Fibroblast of skin of abdomen (primary cell): ENCODE measurements at regions not wholly inside any gene's neighbourhood (a gene's known extent, or its start where the extent isn't known, plus 50 kb on each side); places are given as distances from the start of the nearest gene placed in this dataset.
A peak's percentile ranks its signal among the peaks of the same experiment; 100 is the strongest.
"Not testable (repeated sequence)": the region's sequence is repeated elsewhere in the genome, so short reads cannot be mapped to it uniquely, and the experiment has no call there.

Experiments used
- DNase-seq: peaks from one replicate; pipeline ENCODE4 v3.0.0-alpha.2; 2013

DNA sequence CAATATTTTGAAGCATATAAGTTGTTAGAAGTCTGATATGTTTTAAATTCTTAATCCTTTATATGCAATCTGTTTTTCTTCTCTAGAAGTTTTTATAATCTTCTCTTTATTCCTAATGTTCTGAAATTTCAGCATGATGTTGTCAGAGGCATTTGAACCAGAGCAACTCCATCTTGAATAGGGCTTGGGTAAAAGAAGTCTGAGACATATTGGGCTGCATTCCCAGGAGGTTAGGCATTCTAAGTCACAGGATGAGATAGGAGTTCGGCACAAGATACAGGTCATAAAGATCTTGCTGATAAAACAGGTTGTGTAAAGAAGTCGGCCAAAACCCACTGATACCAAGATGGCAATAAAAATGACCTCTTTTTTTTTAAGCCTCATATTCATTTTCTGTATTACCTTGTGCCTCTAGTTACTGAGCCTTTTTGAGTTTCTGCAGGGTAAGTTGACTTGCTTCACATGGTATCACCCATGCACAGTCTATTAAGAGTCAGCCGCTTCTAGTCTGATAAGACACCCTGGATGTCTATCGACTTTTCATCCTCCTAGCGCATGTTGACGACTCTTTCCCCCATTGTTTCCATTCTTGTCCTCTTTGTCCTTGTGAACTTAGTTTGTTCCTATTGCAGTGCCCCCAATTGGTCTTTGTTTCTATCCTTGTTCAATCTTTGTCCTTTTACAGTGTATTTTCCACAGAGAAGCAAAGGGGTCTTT is 80.8 kb upstream of the RNU6-1 start:
- no peak for DNase-seq

DNA sequence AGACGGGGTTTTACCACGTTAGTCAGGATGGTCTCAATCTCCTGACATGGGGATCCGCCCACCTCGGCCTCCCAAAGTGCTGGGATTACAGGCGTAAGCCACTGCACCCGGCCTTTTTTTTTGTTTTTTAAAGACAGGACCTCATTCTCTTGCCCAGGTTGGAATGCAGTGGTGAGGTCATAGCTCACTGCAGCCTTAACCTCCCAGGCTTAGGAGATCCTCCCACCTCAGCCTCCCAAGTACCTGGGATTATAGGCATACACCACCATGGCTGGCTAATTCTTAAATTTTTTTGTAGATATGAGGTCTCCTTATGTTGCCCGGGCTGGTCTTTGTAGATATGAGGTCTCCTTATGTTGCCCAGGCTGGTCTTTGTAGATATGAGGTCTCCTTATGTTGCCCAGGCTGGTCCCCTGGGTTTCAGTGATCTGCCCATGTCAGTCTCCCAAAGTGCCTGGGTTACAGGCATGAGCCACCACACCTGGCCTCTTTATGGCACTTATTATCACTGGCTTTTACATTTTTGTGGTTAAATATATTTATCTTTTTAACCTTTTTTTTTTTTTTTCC is 82.3 kb upstream of the RNU6-1 start:
- no peak for DNase-seq

DNA sequence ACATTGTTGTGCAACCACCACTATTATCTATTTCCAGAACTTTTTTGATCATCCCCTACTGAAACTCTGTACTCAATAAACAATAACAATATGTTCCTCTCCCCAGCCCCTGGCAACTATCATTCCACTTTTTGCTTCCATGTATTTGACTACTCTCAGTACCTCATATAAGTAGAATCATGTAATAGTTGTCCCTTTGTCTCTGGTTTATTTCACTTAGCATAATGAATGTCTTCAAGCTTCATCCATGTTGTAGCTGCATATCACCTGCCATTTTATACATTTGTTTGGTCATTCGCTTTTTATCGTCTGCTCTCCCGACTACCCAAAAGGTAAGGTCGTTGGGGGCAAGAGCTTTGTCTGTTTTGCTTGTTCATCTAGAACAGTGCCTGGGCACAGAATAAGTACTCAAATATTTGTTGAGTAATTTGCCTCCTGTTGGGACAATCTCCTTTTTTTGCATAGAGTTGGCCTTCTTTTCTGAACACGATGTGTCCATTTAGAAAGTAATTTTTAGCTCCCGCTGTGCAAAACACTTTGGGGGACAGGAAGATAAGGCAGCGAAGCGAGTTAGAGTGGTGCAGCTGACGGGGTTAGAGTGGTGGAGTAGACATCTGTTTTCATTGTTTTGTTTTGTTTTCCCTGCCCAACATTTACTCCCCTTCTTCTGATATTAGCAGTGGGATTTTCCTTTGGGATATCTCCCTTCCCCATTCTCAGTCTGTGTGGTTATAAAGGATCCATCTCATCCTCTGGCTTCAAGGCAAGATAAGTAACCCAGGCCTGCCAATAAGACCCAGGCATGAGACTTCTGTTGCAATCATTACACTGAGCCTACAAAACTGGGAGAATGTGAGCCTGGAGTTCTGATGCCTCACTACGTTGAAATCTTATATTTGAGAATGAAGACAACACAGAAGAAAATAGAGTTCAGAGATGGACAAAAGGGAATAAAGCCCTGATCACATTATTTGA is 83.4 kb upstream of the RNU6-1 start:
- no peak for DNase-seq

DNA sequence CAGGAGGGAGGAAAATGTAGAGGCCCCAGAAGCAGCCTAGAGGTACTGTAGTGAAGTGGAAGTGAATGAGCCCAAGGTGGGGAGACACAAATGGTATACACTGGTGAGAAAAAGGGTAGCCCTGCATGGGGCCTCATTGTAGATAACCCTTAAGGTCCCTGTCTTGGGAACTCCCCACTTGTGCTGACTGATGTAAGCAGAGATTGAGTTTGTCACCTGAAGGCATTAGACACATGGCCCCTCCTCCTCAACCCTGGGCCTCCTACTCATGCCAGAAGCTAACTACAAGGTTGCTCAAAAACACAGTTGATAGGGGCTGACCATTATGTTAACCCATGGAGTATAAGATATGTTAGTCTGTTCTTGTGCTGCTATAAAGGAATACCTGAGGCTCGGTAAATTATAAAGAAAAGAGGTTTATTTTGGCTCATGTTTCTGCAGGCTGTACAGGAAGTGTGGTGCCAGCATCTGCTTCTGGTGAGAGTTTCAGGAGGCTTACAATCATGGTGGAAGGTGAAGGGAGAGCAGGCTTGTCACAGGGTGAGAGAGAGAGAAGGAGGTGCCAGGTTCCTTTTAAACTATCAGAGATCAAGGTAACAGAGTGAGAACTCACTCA is 84.6 kb upstream of the RNU6-1 start:
- DNase-seq, result no peak

DNA sequence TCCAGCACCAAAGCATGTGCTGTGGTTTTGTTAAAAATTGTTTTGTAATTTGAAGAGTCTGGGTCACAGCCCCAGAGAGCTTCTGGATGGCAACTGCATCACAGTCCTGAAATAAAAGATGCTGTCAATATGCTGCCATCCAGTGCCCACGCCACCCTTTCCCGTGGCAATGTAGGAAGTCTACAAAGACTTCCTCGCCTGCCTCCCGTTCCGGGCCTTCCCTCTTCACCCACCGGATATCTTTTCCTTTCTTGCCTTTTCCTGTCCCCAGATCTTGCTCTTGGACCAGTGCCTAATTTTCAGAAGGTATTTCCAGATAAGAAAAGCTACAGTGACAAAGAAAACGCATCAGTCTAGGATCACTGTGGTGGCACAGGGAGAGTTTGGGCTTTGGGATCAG is 85.3 kb upstream of the RNU6-1 start:
- no peak for DNase-seq

DNA sequence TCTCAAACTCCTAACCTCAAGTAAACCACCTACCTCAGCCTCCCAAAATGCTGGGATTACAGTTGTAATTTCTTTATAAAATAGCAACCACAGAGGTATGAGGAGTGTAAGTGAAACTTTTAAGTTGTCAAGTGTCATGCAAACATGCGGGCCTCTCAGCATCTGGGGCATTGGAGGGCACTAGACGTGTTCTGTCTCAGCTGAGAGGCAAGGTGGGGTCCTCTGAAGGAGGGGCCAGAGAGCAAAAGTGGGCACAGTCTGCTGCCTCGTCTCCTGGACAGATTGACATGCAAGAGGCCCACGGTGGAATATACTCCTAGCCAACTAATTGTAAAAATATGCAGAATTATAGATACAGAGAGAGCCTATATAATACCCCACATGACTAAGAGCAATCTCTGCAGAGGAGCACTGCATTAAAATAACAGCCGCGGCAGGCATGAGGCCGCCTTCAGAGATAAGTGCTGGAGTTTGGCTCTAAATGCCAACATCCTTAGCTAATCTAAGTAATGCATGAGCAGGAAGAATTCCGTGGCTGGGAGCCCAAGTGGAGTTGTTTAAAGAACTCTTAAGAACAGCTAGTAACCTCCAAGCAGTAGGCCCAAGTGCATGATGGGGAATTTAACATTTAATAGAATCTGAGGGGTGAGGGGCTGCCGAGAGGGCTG is 87.8 kb upstream of the RNU6-1 start:
- DNase-seq, result peak; percentile 95

DNA sequence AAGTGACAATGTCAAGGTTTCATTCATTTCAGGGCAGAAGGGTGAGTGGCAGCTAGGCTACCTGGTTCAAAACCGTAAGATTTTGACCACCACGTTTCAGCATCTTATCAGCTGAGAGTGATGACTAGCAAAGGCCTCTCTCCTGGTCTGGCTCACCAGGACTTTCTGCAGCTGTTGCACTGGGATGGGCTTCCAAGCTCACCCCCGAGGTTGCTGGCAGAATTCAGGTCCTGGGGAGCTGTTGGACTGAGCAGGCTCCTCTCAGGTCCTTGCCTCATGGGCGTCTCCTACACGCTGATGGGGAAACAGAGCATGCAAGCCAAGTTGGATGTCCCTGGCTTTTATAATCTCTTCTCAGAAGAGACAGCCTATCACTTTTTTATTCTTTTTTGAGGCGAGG is 88.8 kb upstream of the RNU6-1 start:
- DNase-seq, result no peak

DNA sequence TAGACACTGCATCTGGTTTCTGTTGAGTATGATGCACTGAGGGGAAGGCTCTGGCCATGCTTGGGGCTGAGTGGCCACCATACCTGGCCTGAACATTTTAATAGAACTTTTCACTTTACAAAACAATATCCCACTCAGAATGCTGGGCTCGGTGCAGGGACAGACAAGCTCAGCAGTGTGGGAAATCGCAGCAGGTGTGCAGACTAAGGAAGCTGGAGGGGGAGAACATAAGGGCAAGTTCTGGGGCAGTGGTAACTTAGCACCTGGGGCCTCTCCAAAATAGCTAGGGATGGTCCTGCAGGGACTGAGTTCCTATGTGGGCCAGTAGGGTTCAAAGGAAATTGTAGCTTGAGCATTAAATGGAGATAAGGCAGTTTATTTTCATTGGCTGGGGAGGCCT is 90.9 kb upstream of the RNU6-1 start:
- no peak for DNase-seq

DNA sequence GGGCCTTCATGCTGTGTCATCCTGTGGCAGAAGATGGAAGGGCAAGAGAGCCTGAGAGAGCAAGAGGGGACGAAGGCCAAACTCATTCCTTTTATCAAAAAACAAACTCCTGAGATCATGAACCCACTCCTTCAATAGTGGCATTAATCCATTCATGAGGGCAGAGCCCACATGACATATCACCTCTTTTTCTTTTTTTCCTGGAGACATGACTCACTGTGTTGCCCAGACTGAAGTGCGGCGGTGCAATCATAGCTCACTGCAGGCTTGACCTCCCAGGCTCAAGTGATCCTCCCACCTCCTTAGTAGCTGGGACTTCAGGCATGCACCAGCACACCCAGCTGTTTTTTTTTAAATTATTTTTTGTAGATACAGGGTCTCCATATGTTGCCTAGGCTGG is 92.0 kb upstream of the RNU6-1 start:
- no peak for DNase-seq

DNA sequence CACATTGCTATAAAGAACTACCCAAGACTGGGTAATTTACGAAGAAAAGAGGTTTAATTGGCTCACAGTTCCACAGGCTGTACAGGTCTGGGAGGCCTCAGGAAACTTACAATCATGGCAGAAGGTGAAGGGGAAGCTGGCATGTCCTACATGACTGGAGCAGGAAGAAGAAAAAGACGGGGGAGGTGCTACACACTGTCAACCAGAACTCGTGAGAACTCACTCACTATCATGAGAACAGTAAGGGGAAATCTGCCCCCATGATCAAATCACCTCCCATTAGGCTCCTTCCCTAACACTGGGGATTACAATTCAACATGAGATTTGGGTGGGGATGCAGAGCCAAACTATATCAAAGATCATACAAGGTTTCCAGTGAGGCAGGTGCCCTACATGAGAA is 94.3 kb upstream of the RNU6-1 start:
- not testable (repeated sequence) for DNase-seq

DNA sequence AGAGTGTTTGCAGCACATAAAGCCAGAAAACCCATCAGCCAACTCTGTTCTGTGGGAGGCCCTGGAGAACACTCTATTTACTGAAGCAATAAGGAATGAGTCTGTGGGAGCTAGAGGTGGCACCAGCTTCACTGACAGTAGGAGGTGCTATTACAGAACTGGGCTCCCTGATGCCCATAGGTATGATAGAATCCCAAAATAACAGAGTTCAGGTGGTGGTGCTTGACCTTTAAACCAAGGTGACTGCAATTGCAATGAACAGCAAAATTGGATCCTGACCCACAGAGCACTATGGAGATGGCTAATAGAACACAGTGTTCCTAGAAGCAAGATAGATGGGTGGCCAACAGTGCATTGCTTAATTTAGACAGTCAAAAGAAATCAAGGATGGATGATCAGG is 95.4 kb upstream of the RNU6-1 start:
- no peak for DNase-seq

DNA sequence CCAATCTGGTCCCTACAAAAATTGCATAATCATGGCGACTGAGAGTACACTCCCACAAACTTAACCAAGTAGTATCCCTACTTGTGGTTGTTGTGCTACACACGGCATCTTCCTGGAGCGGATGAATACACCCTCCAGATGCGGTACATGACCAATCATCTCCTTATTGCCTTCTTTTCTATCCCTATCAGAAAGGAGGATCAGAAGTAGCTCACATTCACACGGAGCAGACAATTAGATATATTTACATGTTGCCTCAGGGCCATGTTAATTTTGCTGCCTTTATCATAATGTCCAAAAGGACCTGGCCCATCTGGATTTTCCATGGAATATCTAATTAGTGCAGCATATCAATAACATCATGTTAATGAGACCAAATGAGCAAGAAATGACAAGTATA is 96.4 kb upstream of the RNU6-1 start:
- DNase-seq, result no peak

DNA sequence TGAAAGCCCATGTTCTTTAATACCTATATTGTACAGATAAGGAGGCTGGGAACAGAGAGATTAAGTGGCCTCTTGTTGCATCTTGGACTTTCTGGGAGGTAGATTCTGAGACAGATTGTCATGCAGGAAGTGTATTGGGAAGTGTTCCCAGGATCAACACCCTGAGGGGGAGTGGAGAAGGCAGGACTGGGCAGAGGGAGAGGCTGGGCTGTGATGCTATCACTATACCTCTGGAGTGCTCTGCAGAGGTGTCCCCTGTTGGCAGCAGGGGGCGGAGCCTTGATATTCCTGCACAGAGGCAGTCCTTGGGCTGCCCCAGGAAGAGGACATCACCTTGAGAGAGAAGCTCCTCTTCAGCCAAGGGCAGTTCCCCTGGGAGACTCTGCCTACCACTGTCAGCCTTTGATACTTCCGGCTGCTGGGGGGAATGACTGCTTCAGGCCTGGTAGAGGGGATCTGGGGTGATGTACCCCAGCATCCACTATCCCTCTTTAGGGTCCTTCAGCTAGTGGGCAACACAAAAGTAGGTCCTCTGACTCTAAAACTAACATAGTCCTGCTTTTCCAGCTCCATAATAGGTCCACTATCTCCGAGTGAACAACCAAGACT is 97.4 kb upstream of the RNU6-1 start:
- DNase-seq, result no peak

DNA sequence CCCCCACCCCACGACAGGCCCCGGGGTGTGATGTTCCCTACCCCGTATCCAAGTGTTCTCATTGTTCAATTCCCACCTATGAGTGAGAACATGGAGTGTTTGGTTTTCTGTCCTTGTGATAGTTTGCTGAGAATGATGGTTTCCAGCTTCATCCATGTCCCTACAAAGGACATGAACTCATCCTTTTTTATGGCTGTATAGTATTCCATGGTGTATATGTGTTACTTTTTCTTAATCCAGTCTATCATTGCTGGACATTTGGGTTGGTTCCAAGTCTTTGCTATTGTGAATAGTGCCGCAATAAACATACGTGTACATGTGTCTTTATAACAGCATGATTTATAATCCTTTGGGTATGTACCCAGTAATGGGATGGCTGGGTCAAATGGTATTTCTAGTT is 99.3 kb upstream of the RNU6-1 start:
- not testable (repeated sequence) for DNase-seq

DNA sequence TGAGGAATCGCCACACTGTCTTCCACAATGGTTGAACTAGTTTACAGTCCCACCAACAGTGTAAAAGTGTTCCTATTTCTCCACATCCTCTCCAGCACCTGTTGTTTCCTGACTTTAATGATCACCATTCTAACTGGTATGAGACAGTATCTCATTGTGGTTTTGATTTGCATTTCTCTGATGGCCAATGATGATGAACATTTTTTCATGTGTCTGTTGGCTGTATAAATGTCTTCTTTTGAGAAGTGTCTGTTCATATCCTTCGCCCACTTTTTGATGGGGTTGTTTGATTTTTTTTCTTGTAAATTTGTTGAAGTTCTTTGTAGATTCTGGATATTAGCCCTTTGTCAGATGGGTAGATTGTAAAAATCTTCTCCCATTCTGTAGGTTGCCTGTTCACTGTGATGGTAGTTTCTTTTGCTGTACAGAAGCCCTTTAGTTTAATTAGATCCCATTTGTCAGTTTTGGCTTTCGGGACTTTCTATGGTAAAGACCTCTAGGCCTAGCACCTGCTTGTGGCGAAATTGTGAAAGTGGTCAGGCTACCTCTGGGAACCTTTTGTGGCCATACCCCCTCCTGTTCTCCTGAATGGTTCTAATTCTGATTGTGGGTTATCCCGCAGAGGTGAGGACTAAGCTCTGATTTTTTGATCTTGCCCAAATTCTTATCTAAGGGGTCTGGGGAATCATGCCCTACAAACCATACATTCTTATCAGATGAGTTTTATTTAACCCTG is 99.9 kb upstream of the RNU6-1 start:
- DNase-seq, result not testable (repeated sequence)

DNA sequence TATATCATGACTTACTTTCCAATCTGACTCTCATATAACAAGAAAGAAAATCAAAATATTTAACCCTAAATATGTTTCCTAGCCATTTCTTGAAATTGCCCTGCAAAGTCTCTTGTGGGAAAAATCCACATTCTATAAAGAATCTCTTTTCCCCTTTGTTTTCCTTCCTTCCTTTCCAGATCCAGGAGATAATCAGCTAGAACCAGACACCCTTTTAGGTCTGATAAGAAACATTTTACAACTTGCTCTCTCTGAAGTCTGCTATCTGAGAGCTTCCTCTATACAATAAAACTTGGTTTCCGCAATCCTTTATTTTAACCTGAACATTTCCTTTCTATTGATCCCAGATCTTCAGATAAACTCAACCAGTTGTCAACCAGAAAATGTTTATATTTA is 100.5 kb upstream of the RNU6-1 start:
- no peak for DNase-seq

DNA sequence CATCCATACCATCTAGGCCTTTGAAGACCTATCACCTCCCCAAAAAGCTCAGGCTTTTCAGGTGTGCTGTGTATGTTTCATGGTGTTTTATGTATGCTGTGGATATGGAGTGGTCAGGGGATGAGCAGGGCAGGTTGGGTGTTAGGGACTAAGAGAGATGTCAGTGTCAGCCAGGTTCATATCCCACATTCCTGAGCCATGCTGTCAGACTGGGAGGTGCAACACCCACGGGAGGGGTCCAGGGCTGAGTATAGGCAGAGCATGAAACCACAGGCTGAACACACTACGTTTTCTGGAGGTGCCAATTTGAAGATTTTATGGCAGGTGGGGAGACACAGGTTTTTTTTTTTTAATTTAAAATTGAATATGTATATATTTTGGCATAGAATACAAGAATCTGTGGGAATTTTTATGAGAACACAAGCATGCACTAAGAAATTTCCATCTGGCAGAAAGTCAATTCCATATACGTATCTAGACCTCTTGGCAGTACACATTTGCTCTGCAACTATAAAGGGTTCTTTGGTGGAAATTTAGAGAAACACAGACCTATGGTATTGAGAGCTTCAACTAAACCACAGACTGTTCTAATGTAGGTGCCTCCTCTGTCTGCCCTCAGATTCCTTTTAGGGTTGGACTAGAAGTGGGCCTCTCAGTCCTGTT is 101.9 kb upstream of the RNU6-1 start:
- peak; percentile 51 for DNase-seq

DNA sequence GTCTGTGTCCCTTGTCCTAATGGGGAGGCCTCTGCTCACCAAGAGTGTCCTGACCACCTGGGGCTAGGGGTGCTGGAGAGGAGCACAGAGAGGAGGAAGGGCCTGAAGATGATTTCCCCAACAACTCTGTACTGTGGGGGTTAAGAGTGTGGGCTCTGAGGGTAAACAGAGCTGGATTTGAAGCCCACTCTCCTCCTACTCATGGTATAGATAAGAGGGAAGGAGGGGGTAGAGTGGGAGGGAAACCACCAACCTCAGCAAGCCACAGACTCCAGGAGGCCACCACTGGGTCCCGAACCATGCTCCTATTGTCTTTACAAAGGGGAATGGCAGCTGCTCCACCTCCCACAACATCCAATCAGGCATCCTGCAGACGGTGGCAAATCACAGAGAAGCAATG is 103.6 kb upstream of the RNU6-1 start:
- DNase-seq, result no peak

DNA sequence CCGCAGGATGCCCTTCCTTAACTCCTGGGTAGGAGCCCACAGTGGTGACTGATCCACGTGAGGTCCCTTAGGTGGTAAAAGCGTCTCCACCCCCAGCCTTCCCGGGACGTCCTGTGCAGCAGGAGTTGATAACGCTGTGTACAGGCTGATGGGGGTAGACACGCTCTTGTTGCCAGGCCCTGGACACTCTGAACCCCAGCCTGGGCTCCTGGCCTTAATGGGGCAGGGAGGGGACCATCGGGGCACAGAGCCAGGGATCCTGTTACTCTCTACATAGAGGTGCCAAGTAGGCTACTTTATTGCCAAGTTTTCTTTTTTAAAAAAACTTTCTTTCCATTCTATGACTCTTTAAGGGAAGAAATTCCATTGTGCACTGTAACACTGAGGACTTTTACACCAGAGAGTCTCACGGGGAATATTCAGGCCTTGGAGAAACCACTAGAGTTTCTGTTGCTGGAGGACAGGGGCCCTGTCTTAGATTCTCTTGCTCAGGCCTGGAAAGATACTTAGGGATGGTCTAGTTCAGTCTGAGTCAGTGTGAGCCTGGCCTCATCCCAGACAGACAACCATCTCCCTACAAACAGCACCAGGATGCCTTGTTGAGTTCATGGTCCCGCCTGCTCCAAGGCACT is 104.3 kb upstream of the RNU6-1 start:
- peak; percentile 33 for DNase-seq

DNA sequence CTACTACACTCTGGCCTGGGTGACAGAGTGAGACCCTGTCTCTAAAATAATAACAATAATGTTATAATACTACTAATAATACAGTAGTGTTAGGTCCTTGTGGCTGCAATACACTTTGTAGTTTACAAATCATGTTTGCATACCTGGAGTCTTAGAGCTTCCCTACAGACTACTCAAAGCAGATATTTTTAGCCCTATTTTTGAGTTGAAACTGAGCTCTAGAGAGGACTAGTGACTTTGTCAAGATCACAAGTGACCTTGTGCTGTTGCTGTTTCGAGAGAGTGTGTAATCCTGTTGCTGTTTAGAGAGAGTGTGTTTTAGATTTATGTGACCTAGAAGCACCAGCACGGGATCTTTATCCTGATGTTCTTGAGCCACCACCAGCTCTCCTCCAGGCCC is 105.3 kb upstream of the RNU6-1 start:
- no peak for DNase-seq
